Astrocyte of the cerebellum (primary cell): ENCODE measurements at regions not wholly inside any gene's neighbourhood (a gene's known extent, or its start where the extent isn't known, plus 50 kb on each side); places are given as distances from the start of the nearest gene placed in this dataset.

ENCODE experiments used
- DNase-seq: peaks from one replicate; pipeline ENCODE4 v3.0.0-alpha.2; 2011; ENCODE audit warnings: low read depth
- H3K4me3 ChIP-seq: 2 replicates; pipeline ENCODE4 v1.5.1; 2011; ENCODE audit warnings: mild to moderate bottlenecking, low read depth, low read length, moderate library complexity
- in situ Hi-C: cut with HindIII; loops from 2 replicates; pipeline ENCODE4 v1.10.0; 2017; ENCODE audit warnings: low sequenced_read_pairs
- TF ChIP-seq, protein P1 (sequence below): IDR thresholded peaks from 2 replicates; pipeline ENCODE4 v1.5.1; 2012; ENCODE audit warnings: low read length, low read depth, moderate library complexity, mild to moderate bottlenecking; ENCODE audit errors: missing control alignments

GRCh38 chr14:61109288-61109687, 128.2 kb downstream of the SLC38A6 start:
- TF ChIP-seq, protein P1, sequence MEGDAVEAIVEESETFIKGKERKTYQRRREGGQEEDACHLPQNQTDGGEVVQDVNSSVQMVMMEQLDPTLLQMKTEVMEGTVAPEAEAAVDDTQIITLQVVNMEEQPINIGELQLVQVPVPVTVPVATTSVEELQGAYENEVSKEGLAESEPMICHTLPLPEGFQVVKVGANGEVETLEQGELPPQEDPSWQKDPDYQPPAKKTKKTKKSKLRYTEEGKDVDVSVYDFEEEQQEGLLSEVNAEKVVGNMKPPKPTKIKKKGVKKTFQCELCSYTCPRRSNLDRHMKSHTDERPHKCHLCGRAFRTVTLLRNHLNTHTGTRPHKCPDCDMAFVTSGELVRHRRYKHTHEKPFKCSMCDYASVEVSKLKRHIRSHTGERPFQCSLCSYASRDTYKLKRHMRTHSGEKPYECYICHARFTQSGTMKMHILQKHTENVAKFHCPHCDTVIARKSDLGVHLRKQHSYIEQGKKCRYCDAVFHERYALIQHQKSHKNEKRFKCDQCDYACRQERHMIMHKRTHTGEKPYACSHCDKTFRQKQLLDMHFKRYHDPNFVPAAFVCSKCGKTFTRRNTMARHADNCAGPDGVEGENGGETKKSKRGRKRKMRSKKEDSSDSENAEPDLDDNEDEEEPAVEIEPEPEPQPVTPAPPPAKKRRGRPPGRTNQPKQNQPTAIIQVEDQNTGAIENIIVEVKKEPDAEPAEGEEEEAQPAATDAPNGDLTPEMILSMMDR: no peak
- in situ Hi-C loops: loop anchor here (10.0 kb wide), 1 partner anchor 64 kb away; no protein-coding TSS in a partner anchor
- H3K4me3 ChIP-seq: no peak overlapping the region
- DNase-seq: no peak

- TF ChIP-seq, protein P1: no peak
- no peak for DNase-seq
- in situ Hi-C loops: loop anchor here (10.0 kb wide), 1 partner anchor 64 kb away; no protein-coding TSS in a partner anchor
- no peak overlapping the region for H3K4me3 ChIP-seq
Measured at GRCh38 chr14:61108496-61109141, 127.6 kb downstream of the SLC38A6 start.

DNA sequence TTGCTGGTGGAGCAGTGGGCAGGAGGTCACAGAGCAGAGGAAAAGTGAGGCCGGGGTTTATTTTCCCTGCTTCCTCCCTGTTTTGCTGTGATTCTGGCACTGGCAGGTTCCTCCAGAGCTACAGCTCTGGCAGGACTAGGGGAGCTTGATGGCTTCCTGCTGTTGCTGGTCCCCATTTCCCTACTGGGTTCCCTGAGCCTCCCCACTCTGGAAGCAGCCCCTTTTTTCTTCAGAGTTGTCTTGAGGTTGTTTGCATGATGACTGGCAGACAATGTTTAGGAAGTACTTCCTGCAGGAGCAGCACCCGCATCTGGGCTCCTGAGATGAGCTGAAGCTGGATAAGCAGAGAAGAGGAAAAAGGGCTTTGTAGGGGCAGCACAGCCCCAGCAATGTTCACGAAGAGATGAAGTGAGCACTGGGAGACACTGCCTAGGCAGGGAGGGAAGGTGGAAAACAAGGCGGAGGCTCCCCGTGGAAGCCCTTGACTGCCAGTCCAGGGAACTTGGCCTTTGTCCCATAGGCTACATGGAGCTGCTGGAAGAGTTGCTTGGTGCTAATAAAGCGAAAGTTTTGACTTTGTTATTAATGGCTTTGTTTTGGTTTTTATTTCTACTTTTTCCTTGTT, 126.9 kb downstream of the SLC38A6 start:
- in situ Hi-C loops: loop anchor here (10.0 kb wide), 1 partner anchor 63 kb away; no protein-coding TSS in a partner anchor
- TF ChIP-seq, protein P1: no peak
- H3K4me3 ChIP-seq: no peak overlapping the region
- no peak for DNase-seq

DNA sequence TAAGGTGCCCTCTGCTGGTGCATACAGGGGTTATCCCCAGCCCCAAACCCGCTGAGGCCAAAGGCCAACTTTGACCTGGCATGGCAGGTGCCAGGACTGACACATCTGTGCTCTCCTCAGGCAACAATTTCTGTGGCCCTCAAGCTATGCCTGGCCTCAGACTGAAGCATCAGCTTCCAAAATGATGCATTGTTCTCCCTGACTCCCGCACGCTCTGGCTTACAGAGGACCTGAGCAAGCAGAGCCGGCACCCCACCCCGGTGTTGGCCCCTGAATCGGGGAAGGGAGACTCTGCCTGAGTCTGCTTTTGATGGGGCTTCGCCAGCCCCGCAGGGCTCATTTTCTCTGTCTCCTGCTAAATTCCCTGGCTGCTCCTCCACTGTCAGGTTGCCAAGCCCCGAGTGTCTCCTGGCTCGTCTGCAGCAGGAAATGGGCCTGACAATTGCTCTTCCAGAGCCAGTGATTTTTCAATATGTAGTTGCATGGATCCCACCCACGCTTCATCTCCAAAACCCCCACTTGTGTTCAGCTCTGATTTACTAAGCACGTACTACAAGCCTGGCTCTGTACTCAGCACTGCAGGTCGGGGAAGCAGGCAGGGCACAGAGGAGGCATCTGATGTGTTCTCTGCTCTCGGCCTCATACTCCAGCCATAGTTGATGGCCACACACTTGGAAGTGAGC, 126.1 kb downstream of the SLC38A6 start:
- DNase-seq: no peak
- TF ChIP-seq, protein P1: peak; percentile 27
- H3K4me3 ChIP-seq: no peak overlapping the region
- in situ Hi-C loops: loop anchor here (10.0 kb wide), 1 partner anchor 62 kb away; no protein-coding TSS in a partner anchor

- H3K4me3 ChIP-seq: no peak overlapping the region
- in situ Hi-C loops: loop anchor here (10.0 kb wide), 1 partner anchor 62 kb away; no protein-coding TSS in a partner anchor
- DNase-seq: no peak
- TF ChIP-seq, protein P1: no peak
Measured at GRCh38 chr14:61106271-61106958, 125.4 kb downstream of the SLC38A6 start.

DNA sequence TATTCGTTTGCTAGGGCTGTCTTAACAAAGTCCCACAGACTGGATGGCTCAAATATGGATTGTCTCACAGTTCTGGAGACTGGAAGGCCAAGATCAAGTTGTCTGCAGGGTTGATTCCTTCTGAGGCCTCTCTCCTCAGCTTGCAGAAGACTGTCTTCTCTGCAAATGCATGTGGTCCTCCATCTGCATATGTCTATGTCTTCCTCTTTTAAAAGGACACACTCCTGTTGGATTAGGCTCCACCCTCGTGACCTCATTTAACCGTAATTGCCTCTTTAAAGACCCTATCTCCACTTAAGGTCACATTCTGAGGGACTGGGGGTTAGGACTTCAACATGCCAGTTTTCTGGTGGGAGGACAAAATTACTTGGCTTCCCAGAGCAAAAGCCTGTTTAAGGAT, 123.3 kb downstream of the SLC38A6 start:
- DNase-seq: no peak
- TF ChIP-seq, protein P1: no peak
- in situ Hi-C loops: loop anchor here (10.0 kb wide), 1 partner anchor 60 kb away; no protein-coding TSS in a partner anchor
- H3K4me3 ChIP-seq: no peak overlapping the region
